Stimulated activated CD8-positive, alpha-beta memory T cell treated with anti-CD3 and anti-CD28 coated beads, Interleukin-15, amount 100 ng/mL, for 1 hour (primary cell): ENCODE measurements at regions not wholly inside any gene's neighbourhood (a gene's known extent, or its start where the extent isn't known, plus 50 kb on each side); places are given as distances from the start of the nearest gene placed in this dataset.

ENCODE experiments used
- DNase-seq: peaks from one replicate; pipeline ENCODE4 v3.0.0-alpha.2; 2020; ENCODE audit warnings: low read depth

GRCh38 chr12:92650228-92650822 is 52.5 kb upstream of the PLEKHG7 start:
- no peak for DNase-seq

- DNase-seq, result peak; percentile 24
These were observed 53.1 kb upstream of the PLEKHG7 start for GRCh38 chr12:92649511-92650227.

- DNase-seq, result no peak
These were observed 54.4 kb upstream of the PLEKHG7 start for GRCh38 chr12:92648242-92649031.

- no peak for DNase-seq
These were observed 61.5 kb upstream of the PLEKHG7 start for GRCh38 chr12:92641291-92641690.

- DNase-seq, result no peak
These were observed 62.1 kb upstream of the PLEKHG7 start for GRCh38 chr12:92640691-92641090.

GRCh38 chr12:92639017-92639416 is 63.8 kb upstream of the PLEKHG7 start:
- no peak for DNase-seq

- DNase-seq, result no peak
These were observed 68.1 kb upstream of the PLEKHG7 start for GRCh38 chr12:92634730-92635129.

- DNase-seq, result no peak
These were observed 68.6 kb upstream of the PLEKHG7 start for GRCh38 chr12:92634202-92634601.

- no peak for DNase-seq
These were observed 71.8 kb upstream of the PLEKHG7 start for GRCh38 chr12:92630968-92631367.

GRCh38 chr12:92629349-92630065 is 73.3 kb upstream of the PLEKHG7 start:
- DNase-seq, result no peak

GRCh38 chr12:92628476-92628875 is 74.3 kb upstream of the PLEKHG7 start:
- no peak for DNase-seq

- DNase-seq, result no peak
These were observed 75.3 kb upstream of the PLEKHG7 start for GRCh38 chr12:92627511-92627910.

GRCh38 chr12:92625639-92626310 is 77.0 kb upstream of the PLEKHG7 start:
- no peak for DNase-seq

- DNase-seq, result no peak
These were observed 78.6 kb upstream of the PLEKHG7 start for GRCh38 chr12:92624236-92624635.

- no peak for DNase-seq
These were observed 79.4 kb upstream of the PLEKHG7 start for GRCh38 chr12:92623386-92623785.

GRCh38 chr12:92621833-92622232 is 81.0 kb upstream of the PLEKHG7 start:
- DNase-seq, result no peak

GRCh38 chr12:92621312-92621711 is 81.5 kb upstream of the PLEKHG7 start:
- DNase-seq, result no peak

- no peak for DNase-seq
These were observed 82.8 kb upstream of the PLEKHG7 start for GRCh38 chr12:92619730-92620684.

- no peak for DNase-seq
These were observed 83.8 kb upstream of the PLEKHG7 start for GRCh38 chr12:92619026-92619425.

- no peak for DNase-seq
These were observed 87.1 kb upstream of the PLEKHG7 start for GRCh38 chr12:92615703-92616102.

GRCh38 chr12:92615086-92615485 is 87.7 kb upstream of the PLEKHG7 start:
- DNase-seq, result no peak
